GM19238 (cell line): ENCODE measurements at regions not wholly inside any gene's neighbourhood (a gene's known extent, or its start where the extent isn't known, plus 50 kb on each side); places are given as distances from the start of the nearest gene placed in this dataset.

ENCODE experiments used
- DNase-seq: peaks from one replicate; pipeline ENCODE4 v3.0.0; 2011; ENCODE audit warnings: low spot score; ENCODE audit not compliant: insufficient read length

DNA sequence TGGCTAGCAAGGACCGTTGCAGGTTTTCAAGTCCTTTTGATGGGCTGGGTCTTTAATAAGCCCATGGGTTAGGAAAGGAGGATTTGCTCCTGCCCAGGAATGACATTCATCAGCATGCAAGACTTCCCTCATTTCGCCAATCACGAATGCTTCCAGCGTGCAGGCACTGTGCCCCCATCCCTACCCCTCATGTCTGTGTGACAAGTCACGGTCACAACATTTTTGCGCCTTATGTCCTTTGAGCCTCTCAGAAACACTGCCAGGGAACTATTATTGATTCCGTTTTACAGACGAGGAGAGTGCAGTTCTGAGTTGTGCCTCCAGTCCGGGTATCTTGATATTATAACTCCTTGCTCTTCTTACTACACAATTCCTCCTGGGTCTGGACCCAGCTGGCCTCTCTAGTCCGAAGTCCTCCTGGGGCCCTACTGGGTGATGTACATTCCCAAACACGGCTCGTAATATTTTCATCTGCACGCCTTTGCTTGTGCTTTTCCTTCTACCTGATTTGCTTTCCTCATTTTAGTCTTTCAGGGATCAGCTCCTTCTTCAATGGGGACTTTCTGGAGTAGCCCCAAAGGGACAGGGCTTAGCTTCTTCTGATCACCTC is 101.8 kb upstream of the MYCN start:
- no peak for DNase-seq

DNA sequence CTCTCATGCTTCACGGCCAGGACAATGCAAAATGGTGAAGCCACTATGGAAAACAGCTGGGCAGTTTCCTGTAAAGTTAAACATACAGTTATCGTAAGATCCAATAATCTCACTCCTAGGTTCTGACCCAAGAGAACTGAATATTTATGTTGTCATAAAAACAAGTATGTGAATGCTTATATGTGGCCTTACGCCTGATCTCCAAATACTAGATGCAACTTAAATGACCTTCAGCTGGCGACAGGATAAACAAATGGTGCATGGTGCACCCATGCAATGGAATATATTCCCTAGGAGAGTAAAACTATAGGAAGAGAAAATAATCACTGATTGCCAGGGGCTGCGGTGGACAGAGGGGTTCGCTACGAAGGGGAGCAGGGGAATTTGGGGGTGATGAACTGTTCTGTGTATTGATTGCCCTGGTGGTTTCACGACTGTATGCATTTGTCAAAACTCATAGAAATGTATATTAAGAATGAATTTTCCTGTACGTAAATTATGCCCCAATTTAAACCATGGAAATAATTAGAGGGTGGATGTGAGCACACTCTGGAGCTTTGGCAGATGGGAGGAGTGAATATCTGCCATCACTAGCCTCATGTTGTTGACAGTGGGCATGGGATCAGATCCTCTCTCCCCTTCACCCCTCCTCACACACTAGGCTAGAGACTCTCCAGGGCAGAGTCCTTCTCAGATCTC is 100.8 kb upstream of the MYCN start:
- DNase-seq = no peak

DNA sequence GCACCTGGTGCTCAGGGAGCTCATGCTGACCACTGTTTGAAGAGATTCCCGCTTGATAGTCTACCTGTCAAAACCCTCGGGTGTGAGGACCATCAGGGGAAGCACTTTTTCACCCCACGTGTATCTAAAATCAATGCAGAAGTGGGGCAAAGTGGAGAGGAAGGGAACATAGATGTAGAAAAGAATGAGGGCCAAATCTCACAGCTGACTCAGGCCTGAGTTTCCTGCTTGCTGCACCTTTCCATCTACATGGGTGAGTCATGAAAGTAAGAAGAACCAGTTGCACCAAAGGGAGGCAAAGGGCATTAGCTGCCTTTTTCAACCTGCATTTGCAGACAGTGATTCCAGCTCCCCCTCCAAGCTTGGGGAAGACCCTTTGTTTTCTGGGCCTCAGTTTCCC is 100.2 kb upstream of the MYCN start:
- DNase-seq = no peak

DNA sequence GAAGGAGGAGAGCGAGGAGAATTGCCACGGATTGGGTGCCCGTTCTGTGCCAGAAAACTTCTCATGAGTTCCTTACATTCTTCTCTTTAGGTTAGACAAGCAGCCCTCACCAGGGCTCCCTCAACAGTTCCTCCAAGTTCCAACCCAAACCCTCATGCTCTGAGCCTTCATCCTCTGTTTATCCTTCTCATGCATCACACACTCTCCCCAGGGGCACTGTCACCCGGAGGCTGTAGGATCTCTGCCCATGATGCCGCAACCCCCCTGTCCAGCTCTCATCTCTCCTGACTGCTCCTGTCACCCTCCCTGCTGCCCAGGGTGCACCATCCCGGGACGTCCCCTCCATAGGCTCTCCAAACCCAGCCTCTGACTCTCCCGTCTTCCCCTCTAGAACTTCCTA is 99.4 kb upstream of the MYCN start:
- DNase-seq = no peak

DNA sequence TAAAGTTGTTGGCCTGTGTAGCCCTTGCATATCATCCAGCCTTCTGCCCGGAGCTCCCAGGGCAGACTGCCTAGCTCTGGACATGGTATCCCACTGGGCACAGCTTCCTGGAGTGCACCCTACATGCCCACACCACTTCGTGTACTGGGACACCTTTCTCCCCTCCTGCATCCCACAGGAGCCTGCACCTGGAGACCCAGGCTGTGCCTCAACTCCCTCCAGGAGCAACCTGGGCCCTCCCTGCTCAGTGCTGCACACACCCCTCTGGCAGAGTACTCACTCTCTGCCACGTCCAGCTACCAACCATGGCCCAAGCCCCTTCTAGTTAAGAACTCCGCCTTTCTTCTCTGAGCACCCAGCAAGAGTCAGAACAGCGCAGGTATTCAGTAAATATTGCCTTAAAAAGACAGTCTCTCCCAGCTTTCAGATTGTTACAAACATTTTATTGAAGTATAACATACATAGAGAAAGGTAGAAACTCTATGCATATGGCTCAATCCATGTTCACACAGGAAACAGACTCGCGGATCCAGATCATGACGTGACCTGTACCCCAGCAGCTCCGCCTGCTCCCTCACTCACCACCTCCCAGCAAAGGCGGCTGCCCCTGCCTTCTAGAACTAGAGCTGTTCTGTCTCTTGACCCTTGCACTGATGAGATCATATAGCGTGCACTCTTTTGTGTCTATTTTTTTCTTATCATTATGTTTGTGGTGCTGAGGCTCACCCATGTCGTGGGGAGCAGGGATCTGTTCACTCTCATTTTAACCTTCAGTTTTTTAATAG is 98.4 kb upstream of the MYCN start:
- DNase-seq = no peak

DNA sequence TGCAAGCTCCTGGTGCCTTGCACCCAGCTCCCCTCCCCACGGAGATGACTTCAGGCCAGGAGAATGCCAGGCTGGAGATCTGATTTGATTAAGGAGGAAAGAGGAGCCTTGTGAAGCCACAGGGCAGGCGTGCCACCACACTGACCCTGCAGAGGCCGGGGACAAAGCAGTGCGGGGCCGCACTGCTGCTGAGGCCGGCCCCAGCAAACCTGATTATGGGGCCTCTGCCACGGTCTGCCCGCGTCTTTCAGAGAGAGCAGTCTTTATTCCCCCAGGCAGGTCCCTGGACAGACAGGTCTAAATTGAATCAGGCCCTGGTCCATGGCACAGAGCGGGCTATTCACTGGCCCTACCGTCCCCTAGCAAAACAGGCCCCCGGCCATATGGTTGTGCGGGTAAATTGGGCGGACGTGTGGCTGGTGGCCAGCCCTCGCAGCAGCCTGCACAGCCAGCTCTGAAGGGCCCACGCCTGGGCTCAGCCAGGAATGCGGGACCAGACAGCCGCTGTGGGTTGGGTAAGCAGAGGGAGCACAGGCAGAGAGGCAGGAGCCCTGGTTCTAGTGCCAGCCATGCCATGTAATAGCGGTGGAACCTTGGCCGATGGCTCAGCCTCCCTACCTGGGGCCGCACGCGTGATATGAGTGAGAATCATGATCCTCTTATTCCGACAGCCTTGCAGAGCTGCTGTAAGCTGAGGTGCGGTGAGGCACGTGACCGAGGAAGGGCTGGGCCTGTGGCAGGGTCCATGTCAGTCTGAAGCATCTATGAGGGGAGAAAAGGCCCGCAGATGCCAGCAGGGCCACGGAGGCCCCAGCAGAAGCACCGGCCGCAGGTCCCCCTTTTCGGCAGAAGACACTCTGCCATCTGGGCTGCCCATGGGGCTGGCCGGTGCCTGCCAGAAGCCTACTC is 97.3 kb upstream of the MYCN start:
- DNase-seq = no peak

DNA sequence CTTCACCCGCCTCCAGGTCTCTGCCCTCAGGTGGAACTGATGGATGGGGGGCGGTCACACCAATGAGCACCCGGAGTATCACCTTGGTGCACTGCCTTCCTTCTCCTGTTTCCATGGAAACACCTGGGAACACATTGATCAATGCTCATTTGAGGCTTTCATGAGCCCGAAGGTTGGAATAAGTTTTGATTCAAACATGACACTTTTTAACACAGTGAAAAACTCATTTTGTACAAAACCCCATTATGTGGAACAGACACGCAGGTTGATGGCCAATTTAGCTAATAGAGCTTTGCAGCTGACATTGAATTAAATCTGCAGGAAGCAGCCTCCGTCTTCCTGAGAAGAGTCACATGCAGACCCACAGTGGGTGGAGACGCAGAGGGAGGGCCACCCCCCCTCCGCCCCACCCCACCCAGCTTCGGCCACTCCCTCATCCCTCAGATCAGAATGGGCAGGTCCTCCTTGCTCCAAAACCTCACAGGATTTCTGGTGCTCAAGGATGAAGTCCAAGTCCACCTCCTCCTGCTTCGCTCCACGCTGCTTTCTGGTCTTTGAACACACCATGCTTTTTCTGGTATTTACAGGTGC is 96.0 kb upstream of the MYCN start:
- no peak for DNase-seq

DNA sequence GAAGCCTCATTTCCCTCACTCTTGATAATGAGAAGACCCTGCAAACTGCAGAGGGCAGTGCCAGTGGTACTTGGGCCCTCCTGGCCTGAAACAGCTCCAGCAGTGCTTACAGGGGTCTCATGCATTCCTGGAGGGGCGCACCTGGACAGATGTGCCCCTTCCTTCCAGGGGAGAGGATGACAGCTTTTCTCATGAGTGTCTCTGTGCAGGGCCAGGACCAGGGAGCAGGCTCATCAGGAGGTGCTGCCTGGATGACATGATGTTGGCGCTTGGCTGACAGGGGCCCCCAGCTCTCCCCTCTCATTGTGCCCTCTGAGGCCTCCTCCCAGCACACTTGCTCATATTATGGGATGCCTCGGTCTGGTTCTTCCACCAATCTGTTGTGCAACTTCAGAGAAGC is 95.1 kb upstream of the MYCN start:
- no peak for DNase-seq

DNA sequence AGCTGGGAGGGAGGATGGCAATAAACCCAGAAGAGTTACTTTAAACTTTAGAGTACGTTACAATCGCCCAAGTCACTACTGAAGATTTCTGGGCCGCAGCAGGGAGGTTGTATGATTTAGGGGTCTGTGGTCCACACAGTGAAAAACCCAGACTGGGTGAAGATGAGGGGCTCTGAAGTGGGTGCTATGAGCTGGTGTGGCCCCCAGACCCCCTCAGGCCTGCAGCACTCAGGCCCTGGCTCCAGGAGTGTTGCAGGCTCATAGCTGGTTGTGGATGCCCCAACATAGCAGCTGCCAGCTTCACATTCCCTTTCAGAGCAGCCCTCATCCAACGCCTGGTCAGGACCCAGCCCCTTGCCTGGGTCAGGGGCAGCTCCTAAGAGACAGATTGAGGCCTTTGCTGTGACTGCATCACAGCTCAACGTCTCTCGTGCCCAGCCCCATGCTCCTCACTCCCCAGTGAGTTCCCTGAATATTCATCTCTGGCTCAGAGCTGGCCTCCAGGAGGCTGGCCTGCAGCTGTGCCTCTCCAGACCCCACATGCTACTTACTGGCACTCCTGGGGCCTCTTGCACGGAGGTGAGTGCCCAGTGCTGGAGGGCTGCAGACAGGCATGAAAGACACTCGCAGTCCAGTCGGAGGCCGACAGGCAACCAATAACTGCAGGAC is 94.5 kb upstream of the MYCN start:
- no peak for DNase-seq

DNA sequence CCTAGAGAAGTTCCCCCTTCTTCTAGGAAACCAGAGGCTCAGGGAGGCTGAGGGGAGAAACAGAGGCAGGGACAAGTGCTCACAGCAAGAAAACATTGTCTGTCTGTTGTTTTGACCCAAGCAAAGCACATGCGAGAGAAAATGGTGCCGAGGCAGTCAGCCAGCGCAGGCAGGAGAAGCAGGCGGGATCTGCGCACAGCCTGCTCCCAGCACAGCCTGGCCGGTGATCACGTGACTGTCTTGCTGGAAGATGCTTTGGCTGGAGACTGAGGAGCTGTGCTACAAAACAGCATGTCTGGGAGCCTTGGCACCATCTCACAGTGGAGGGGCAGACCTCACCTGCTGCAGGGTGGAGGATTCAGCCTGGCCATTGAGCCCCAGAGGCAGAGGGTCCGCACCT is 93.7 kb upstream of the MYCN start:
- no peak for DNase-seq

DNA sequence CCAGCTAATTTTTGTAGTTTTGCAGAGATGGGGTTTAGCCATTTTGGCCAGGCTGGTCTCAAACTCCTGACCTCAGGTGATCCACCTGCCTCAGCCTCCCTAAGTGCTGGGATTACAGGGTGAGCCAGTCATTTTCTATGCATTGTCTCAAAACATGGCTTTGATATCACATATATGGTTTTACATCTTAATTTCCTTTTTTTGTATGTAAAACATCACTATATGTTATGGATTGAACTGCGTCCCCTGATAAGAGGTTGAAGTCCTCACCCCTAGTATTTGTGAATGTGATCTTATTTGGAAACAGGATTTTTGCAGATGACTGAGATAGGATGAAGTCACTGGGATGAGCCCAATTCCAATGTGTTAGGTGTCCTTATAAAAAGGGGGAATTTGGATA is 89.8 kb upstream of the MYCN start:
- DNase-seq = no peak

DNA sequence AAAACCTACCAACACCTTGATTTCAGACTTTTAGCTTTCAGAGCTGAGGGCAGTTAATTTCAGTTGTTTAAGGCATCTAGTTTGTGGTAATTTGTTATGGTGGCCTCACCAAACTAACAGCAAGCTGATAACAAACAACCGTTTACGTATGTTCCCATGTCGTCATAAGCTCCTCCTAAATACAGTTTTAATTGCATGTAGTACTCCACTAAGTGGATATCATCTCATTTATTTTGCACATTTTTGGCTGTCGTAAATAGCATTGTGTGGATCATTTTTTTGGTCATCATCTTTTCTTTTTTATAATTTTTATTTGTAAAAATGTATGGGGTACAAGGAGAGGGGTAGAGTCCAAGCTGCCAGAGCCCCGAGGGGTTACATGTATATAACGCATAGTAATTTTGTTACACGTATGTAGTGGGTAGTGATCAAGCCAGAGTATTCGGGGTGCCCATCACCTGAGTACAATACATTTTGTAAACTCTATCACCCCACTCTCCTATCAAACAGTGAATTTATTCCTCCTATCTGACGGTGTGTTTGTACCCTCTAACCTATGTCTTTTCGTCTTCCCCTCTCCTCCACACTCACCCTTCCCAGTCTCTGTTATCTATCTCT is 89.2 kb upstream of the MYCN start:
- DNase-seq = no peak

DNA sequence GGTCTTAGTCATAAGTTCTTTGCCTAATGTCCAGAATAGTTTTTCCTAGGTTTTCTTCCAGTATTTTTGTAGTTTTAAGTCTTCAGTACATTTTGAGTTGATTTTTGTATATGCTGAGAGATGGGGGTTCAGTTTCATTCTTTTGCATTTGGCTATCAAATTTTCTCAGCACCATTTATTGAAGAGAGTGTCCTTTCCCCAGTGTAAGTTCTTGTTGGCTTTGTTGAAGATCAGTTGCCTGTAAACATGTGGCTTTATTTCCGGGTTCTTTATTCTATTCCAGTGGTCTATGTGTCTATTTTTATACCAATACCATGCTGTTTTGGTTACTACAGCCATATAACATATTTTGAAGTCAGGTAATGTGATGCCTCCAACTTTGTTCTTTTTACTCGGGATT is 87.5 kb upstream of the MYCN start:
- no peak for DNase-seq

DNA sequence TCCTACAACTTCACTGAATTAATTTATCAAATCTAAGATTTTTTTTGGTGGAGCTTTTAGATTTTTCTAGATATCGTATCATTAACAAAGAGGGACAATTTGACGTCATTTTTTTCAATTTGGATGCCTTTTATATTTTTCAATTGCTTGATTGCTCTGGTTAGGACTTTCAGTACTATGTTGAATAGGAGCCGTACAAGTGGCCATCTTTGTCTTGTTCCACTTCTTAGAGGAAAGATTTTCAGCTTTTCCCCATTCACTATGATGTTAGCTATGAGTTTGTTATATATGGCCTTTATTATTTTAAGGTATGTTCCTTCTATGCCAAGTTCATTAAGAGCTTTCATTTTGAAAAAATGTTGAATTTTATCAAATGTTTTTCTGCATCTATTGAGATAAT is 86.4 kb upstream of the MYCN start:
- DNase-seq = no peak

DNA sequence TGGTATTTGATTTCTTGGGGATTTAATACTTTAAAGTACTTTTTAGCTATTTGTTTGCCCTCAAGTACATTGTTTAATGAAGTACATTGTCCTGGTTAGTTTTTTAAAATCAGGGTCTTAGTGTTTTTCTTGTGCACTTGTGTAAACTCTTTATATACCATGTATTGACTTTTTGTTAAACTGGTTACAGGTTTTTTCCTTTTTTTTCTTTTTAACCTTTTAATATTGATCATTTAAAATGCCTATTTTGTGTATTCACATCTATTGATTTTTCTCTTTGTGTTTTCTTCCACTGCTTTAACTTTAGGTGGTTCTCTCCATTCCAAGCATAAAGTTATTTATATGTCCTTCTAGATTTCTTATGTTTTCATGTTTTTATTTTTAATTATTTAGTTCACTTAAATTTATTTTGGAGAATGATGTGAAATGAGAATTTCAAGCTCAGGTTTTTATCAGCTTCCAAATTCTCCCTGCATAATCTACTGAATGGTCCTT is 84.5 kb upstream of the MYCN start:
- DNase-seq = no peak

DNA sequence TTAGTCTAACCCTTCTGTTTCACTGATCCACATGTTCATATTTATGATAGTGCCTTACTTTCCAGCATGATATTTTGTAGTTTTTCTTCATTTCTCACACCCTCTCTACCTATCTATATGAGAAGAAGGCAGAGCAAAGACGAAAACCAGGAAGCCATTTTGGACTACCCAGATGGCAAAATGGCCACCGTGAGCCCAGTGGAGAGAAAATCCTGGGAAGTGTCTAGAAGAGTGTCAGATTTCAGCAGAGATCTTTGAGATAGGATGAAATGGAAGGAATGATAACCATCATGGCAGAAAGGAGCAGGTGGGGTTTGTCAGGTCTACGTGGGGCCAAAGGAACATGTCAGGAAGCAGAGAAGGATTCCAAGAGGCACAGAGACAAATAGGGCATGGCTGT is 84.0 kb upstream of the MYCN start:
- no peak for DNase-seq

DNA sequence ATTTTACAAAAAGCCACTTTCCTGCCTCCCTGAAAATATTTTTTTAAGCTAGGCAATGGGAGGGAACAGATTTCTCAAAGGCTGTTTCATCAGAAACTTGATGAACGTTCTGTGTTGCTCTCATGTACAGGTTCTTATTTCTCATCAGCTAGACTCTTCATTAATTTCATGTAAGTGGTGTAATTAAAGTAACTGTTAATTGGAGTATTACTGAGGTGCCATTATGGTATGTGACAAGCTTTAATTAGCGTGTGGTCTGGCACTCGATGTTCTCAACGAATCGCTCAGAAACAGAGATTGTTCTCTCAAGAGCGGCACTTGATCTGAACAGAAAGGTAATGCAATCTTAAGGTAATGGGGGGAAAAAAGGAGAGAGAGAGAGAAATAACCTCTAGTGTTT is 81.9 kb upstream of the MYCN start:
- no peak for DNase-seq

DNA sequence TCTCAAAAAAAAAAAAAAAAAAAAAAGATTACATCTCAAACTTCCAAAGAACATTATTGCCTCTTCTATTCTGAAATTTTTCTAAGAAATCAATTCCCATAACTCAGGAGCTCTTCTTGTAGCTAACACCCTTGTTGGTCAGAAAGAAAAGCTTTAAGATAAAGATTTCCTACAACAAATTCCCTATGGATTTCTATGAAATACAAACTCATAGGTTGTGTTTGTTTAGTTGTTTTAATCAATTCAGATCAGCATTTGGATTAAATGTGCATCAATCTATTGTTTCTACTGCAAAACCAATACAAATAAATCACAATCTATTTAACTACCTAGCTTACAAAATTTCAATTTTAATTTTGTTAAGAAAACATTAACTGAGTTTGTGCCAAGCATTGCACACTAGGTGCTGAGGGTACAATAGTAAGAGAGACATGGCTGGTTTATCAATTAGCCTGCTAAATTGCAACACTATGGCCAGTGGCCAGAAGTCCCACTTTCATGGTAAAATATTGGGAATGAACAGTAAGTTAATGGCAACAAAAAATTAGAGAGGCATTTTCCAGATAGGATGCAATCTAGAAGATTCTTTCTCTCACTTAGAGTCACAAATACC is 80.2 kb upstream of the MYCN start:
- DNase-seq = no peak

DNA sequence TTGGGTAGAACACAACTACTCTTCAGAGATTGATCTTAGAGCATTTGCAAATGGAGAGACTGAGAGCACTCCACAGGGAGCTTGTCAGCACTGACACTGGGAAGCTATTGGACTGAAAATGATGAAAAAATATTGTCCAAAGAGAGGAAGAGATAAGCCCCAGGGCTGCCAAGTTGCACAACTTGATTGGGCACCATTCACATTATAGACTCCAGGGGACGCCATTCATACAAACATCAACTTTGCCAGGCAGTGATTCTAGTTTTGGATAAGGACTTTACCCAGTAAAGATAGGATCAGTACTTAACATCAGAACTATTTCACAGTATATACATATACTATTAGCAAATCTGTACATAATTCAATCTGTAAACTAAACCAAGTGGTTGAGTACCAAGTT is 79.6 kb upstream of the MYCN start:
- no peak for DNase-seq
